ENCODE measurements at regions not wholly inside any gene's neighbourhood (a gene's known extent, or its start where the extent isn't known, plus 50 kb on each side); places are given as distances from the start of the nearest gene placed in this dataset.

GRCh38 chr5:122237906-122238305 is 74.1 kb upstream of the SNCAIP start:
- Histone ChIP-seq H3K4me1 (ENCODE audit: control insufficient read depth, extremely low read depth, insufficient read depth, low read length) (no peaks in the 10 kb centered on the region), H3K9me3 (replicated peaks; ENCODE audit: control insufficient read depth, insufficient read depth, low read length) (no peaks in the 10 kb centered on the region), H3K27ac (ENCODE audit: insufficient read depth, low read depth, low read length) (no peak overlapping the region), H4K20me1 (replicated peaks; ENCODE audit: control insufficient read depth, extremely low read depth, insufficient read depth, low read length) (no peaks in the 10 kb centered on the region), H3K9ac (replicated peaks; ENCODE audit: extremely low read depth, insufficient read depth, low read length) (no peak overlapping the region), H3K9me1 (replicated peaks; ENCODE audit: control insufficient read depth, extremely low read depth, insufficient read depth, low read length) (no peaks in the 10 kb centered on the region), H3K36me3 (ENCODE audit: control insufficient read depth in 2 of 2, extremely low read depth in 1 of 2, insufficient read depth in 2 of 2, low read length in 2 of 2) (no peaks in the 10 kb centered on the region), H3K4me2 (ENCODE audit: insufficient read depth, low read length) (no peak overlapping the region), H3K27me3 (ENCODE audit: control insufficient read depth in 2 of 2, insufficient read depth in 2 of 2, low read length in 2 of 2) (no peaks in the 10 kb centered on the region), H3K4me3 (replicated peaks in 1 of 3; ENCODE audit: insufficient read depth in 1 of 3, low read depth in 1 of 3, low read length in 3 of 3) (no peak overlapping the region), H2AFZ (ENCODE audit: low read depth, low read length) (no peak overlapping the region), H3K79me2 (ENCODE audit: control insufficient read depth, insufficient read depth, low read length) (no peaks in the 10 kb centered on the region)
- FAIRE-seq (no peak), DNase-seq (ENCODE audit: low read depth, low spot score) (no peak)
- ChIA-PET CTCF (no interaction called here), POLR2A (no interaction called here)
- BruUV-seq (replicated peaks) = no TSS peak
- intact Hi-C loops (cut with micrococcal nuclease) = no loop called here
- no peak for TF ChIP-seq POLR2AphosphoS5 (IDR thresholded peaks at IDR 0.05; ENCODE audit: insufficient read depth, low read depth, low read length)
- no peak for TF ChIP-seq EZH2 (IDR thresholded peaks at IDR 0.05; ENCODE audit: borderline replicate concordance, low read depth, low read length, severe bottlenecking)
- TF ChIP-seq FOS (IDR thresholded peaks at IDR 0.05; ENCODE audit: borderline replicate concordance, insufficient read depth, low read length) = no peak
- TF ChIP-seq, protein P1, sequence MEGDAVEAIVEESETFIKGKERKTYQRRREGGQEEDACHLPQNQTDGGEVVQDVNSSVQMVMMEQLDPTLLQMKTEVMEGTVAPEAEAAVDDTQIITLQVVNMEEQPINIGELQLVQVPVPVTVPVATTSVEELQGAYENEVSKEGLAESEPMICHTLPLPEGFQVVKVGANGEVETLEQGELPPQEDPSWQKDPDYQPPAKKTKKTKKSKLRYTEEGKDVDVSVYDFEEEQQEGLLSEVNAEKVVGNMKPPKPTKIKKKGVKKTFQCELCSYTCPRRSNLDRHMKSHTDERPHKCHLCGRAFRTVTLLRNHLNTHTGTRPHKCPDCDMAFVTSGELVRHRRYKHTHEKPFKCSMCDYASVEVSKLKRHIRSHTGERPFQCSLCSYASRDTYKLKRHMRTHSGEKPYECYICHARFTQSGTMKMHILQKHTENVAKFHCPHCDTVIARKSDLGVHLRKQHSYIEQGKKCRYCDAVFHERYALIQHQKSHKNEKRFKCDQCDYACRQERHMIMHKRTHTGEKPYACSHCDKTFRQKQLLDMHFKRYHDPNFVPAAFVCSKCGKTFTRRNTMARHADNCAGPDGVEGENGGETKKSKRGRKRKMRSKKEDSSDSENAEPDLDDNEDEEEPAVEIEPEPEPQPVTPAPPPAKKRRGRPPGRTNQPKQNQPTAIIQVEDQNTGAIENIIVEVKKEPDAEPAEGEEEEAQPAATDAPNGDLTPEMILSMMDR (IDR thresholded peaks at IDR 0.05; ENCODE audit: extremely low read depth in 1 of 2, insufficient read depth in 1 of 2, low read depth in 1 of 2, low read length in 2 of 2) = no peak
- TF ChIP-seq POLR2A (IDR thresholded peaks at IDR 0.05; ENCODE audit: low read depth, low read length) = no peak
- TF ChIP-seq MAX (IDR thresholded peaks at IDR 0.05; ENCODE audit: insufficient read depth, insufficient read length) = no peak
- TF ChIP-seq MYC (IDR thresholded peaks at IDR 0.05; ENCODE audit: low read depth, low read length) = no peak
- no peak for TF ChIP-seq GATA2 (IDR thresholded peaks at IDR 0.05; ENCODE audit: insufficient read depth, insufficient read length, low read depth, low read length)
- no peak for TF ChIP-seq JUN (IDR thresholded peaks at IDR 0.05; ENCODE audit: borderline replicate concordance, insufficient read depth, insufficient read length, low read depth)
- dilution Hi-C loops (cut with MboI; ENCODE audit: extremely low pct_ligation_motif_present, low sequenced_read_pairs) = no loop called here
